Immature natural killer cell (primary cell): ENCODE measurements at regions not wholly inside any gene's neighbourhood (a gene's known extent, or its start where the extent isn't known, plus 50 kb on each side); places are given as distances from the start of the nearest gene placed in this dataset.

ENCODE experiments used
- DNase-seq, 3 donors: peaks; one replicate each; pipeline ENCODE4 v3.0.0; 2022; ENCODE audit warnings: mixed read lengths in 1 of 3
- H3K27ac Mint-ChIP-seq, 6 donors: one replicate each; pipeline ENCODE4 v1.8.0; 2020; ENCODE audit warnings: mixed read lengths in 6 of 6, mild to moderate bottlenecking in 5 of 6, inconsistent platforms in 4 of 6, moderate library complexity in 3 of 6
- H3K27me3 Mint-ChIP-seq, 3 donors: one replicate each; pipeline ENCODE4 v1.8.0; 2020 to 2021; ENCODE audit warnings: low read depth in 3 of 3, mild to moderate bottlenecking in 3 of 3, mixed read lengths in 3 of 3, moderate library complexity in 3 of 3, inconsistent platforms in 1 of 3
- H3K36me3 Mint-ChIP-seq, 3 donors: one replicate each; pipeline ENCODE4 v1.8.0; 2020; ENCODE audit warnings: mixed read lengths in 3 of 3, inconsistent platforms in 2 of 3, mild to moderate bottlenecking in 2 of 3
- H3K4me1 Mint-ChIP-seq, 2 donors: one replicate each; pipeline ENCODE4 v1.8.0; 2020; ENCODE audit warnings: inconsistent platforms in 2 of 2, mild to moderate bottlenecking in 2 of 2, mixed read lengths in 2 of 2, moderate library complexity in 1 of 2
- H3K4me3 Mint-ChIP-seq, 5 donors: one replicate each; pipeline ENCODE4 v1.8.0; 2020; ENCODE audit warnings: mild to moderate bottlenecking in 5 of 5, mixed read lengths in 5 of 5, inconsistent platforms in 3 of 5, moderate library complexity in 3 of 5
- H3K9me3 Mint-ChIP-seq, 6 donors: one replicate each; pipeline ENCODE4 v1.8.0; 2020; ENCODE audit warnings: mild to moderate bottlenecking in 6 of 6, mixed read lengths in 6 of 6, inconsistent platforms in 4 of 6, moderate library complexity in 3 of 6

DNA sequence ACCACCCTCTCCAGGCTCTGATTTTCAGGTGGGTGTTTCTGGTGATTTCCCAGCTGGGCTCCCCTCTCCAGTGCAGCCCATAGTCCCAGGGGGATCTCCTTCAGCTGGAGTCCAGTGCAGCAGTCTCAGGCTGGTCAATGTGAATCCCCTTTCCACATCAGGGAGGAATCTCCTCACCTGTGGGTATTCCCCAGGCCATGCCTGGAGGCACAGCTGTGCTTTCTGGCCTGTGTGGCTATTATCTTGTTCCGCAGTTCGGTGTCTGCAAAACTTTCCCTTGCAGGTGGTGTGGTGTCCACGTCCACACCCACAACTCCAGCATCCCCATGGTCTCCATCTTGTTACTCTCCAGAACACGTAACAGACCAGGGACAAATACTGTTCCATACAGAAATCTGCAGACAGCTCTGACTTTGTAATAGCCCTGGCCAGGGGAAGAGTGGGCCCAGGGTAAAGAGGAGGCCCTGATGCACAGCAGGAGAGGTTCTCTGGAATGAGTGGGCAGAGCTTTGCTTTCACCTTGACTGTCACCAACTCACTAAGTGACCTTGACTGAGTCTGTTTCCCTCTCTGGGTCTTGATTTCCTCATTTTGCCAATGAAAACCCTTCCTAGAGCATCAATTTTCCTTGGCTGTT lies 183.2 kb downstream of the CSNK2A3 start:
- H3K9me3 Mint-ChIP-seq, result no peaks in the 10 kb centered on the region
- H3K27me3 Mint-ChIP-seq, result peaks cover 10 to 13% (median 12%) of the 10 kb centered on the region in 3 donors
- H3K4me3 Mint-ChIP-seq, result no peak overlapping the region
- DNase-seq, result no peak
- H3K27ac Mint-ChIP-seq, result no peak overlapping the region
- peaks cover 14 to 22% of the 10 kb centered on the region in 2 donors for H3K4me1 Mint-ChIP-seq
- H3K36me3 Mint-ChIP-seq, result no peaks in the 10 kb centered on the region

DNA sequence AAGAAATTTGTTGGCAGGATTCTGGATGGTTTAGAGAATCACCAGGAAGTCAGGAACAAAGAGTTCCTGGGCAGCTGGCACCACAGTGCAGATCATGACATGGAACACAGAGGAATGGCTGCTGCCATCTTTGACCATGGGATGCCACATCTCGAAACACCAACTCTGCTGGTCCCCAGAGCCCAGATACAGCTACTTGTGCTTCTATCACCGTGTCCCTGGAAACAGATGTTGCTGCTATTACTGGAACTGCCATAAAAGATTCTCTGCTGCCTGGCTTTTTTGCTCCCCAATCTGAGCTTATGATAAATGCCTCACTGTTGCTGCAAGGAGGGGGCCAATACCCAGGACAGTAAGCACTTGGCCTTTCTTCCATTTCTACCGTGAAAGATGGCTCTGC lies 185.2 kb downstream of the CSNK2A3 start:
- no peak for DNase-seq
- H3K27ac Mint-ChIP-seq, result no peak overlapping the region
- H3K36me3 Mint-ChIP-seq, result no peaks in the 10 kb centered on the region
- H3K4me3 Mint-ChIP-seq, result no peak overlapping the region
- peaks cover 14 to 21% of the 10 kb centered on the region in 2 donors for H3K4me1 Mint-ChIP-seq
- H3K27me3 Mint-ChIP-seq, result peaks cover 8 to 13% (median 12%) of the 10 kb centered on the region in 3 donors
- H3K9me3 Mint-ChIP-seq, result no peaks in the 10 kb centered on the region

DNA sequence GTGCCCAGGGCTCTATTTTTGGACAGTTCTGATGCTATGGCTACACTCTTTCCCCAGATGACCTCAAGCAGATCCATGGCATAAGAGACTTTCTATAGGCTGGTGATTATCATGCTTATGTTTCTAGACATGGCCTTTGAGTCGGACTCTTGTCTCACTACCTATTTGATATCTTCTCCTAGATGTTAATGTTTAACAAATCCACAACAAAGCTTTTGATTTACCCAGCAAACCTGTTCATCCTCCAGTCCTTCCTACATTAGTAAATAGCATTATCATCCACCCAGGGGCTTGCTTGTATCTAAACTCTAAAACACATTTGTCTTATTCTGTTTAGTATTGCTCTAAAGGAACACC lies 188.7 kb downstream of the CSNK2A3 start:
- no peak for DNase-seq
- no peak overlapping the region for H3K27ac Mint-ChIP-seq
- no peaks in the 10 kb centered on the region for H3K9me3 Mint-ChIP-seq
- no peaks in the 10 kb centered on the region for H3K36me3 Mint-ChIP-seq
- H3K4me3 Mint-ChIP-seq, result no peak overlapping the region
- peaks cover 6 to 19% (median 9%) of the 10 kb centered on the region in 3 donors for H3K27me3 Mint-ChIP-seq
- H3K4me1 Mint-ChIP-seq, result no peaks in the 10 kb centered on the region

DNA sequence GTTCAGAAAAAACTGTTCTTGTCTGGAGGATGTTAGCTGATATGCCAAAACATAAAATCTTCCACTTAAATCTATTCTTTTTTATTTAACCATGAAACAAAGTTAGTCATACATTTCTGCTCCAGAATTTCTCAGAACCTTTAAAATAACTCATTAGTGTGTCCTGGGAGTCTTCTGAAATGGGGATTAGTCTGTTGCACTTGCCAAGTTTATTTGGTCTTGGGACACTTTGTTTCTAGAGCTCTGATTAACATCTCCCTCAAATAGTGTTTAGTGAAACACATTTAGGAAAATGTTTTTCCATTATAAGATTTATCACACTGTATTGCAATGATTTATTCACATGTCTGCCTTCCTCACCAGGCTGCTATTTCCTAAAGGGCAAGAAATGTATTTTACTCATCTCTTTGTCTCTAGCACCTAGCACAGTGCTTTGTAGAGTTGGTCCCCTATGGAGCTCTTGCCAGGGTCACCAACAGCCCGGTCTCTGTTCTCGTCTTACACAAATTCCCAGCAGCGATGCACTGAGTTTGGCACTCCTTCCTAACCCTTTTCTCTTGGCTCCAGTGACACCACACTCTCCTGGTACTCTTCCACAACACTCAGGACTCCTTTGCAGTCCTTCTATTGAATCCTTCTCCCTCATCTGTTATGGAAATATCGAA lies 189.2 kb downstream of the CSNK2A3 start:
- H3K9me3 Mint-ChIP-seq, result no peaks in the 10 kb centered on the region
- no peak for DNase-seq
- H3K27ac Mint-ChIP-seq, result no peak overlapping the region
- peaks cover 6 to 19% (median 9%) of the 10 kb centered on the region in 3 donors for H3K27me3 Mint-ChIP-seq
- H3K4me3 Mint-ChIP-seq, result no peak overlapping the region
- H3K4me1 Mint-ChIP-seq, result no peaks in the 10 kb centered on the region
- no peaks in the 10 kb centered on the region for H3K36me3 Mint-ChIP-seq

DNA sequence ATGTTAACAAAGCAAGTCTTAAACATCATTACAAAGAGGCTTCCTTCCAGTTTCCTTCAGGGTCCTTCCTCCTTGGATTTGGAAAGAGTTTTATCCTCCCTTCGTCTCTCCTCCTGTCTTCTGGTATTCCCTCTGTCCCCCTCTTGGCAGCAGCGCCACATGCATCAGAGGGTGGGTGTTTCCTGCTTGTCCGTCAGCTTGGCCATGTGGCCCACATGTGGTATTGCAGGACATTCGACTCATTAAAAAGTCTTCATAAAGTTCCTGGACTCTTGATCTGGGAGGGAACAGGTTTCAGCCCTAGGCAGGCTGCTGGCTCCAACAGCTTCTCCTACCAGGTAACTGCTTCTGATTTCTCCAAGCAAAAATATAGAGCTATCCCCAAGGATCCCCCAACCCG lies 189.8 kb downstream of the CSNK2A3 start:
- no peak overlapping the region for H3K27ac Mint-ChIP-seq
- peaks cover 6 to 19% (median 9%) of the 10 kb centered on the region in 3 donors for H3K27me3 Mint-ChIP-seq
- H3K36me3 Mint-ChIP-seq, result no peaks in the 10 kb centered on the region
- no peaks in the 10 kb centered on the region for H3K9me3 Mint-ChIP-seq
- H3K4me1 Mint-ChIP-seq, result no peaks in the 10 kb centered on the region
- no peak overlapping the region for H3K4me3 Mint-ChIP-seq
- no peak for DNase-seq

DNA sequence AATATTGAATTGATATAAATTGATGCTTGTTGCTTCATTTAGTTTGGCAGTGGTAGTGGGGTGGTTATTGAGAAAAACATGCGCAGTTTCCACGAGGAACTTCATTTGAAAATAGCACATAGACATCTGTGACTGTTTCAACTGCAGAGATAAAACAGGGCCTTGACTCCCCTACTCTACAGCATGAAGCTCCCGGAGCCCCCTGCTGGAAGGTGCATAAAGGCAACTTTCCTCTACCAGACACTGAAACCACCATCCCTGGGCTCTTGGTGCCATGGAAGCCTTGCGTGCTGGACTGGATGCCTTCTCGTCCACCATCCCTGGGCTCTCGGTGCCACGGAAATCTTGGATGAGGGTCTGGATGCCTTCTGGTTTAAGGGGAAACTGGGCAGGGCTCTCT lies 195.9 kb downstream of the CSNK2A3 start:
- Mint-ChIP-seq H3K4me3 (no peak overlapping the region), H3K4me1 (peaks cover 0 to 5% of the 10 kb centered on the region in 2 donors), H3K36me3 (no peaks in the 10 kb centered on the region), H3K9me3 (peaks cover 0 to 2% (median 0%) of the 10 kb centered on the region in 6 donors), H3K27ac (no peak overlapping the region), H3K27me3 (peaks cover 4 to 10% (median 7%) of the 10 kb centered on the region in 3 donors)
- DNase-seq, result no peak

DNA sequence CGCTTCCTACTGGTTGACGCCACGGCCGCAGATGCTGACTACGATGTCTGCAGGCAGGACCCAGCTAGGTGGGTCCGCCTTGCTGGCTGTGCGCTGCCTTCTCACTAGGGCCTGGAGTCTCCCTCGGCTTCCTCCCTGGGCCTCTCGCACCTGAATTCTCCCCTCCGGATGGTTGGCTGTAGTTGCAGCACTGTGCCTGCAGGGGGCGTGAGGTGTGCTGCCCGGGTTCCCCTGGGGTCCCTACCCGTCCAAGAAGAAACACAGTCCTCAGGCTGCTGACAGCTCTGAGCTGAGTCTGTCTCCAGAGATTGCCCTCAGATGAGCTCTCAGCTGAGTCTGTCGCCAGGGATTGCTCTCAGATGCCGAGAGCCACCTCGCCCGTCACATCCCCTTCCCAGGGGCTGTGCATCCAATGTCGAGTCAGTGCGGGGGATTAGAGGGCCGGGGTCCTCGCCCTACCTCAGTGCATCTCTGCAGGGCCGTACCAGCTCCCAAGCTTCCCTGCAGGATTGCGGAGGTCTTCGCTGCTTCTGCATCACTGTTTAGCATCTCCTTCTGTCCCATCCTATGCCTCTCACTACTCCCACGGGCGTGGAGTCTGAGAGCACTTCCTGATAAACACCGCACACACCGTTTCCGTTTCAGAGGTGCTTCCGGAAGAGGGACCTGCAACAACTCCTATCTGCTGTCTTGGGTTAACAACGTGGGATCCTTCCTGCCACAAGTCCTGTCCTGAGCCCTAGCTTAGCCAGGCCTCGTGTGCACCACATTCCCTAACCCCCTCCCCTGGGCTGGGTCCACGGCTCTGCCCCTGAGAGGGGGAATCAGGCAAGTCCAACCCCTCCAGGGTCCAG lies 196.9 kb downstream of the CSNK2A3 start:
- no peak for DNase-seq
- no peak overlapping the region for H3K27ac Mint-ChIP-seq
- H3K27me3 Mint-ChIP-seq, result peaks cover 3 to 6% (median 6%) of the 10 kb centered on the region in 3 donors
- peaks cover 0 to 2% (median 0%) of the 10 kb centered on the region in 6 donors for H3K9me3 Mint-ChIP-seq
- H3K4me1 Mint-ChIP-seq, result peaks cover 0 to 5% of the 10 kb centered on the region in 2 donors
- no peaks in the 10 kb centered on the region for H3K36me3 Mint-ChIP-seq
- H3K4me3 Mint-ChIP-seq, result no peak overlapping the region

DNA sequence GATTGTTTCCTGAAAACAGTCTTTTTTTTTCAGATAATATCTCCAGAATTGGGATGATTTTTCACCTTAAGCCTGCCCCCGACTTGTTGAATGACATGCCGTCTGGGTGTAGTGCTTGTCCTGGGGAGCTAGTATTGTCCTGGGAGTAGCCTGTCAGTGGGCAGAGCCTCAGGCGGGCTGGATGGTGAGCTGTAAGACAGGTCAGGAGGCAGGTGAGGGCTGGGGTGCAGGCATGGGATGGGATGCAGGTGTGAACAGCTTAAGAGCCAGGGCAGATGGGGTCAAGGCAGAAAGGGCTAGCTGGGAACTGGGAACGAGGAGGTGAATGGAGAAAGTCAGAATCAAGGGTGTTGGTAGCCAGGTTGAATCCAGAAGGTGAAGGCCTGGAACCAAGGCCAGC lies 200.2 kb downstream of the CSNK2A3 start:
- H3K27ac Mint-ChIP-seq, result no peak overlapping the region
- H3K4me1 Mint-ChIP-seq, result peaks cover 7 to 16% of the 10 kb centered on the region in 2 donors
- H3K9me3 Mint-ChIP-seq, result peaks cover 0 to 2% (median 0%) of the 10 kb centered on the region in 6 donors
- H3K27me3 Mint-ChIP-seq, result peaks cover 2 to 4% (median 2%) of the 10 kb centered on the region in 3 donors
- H3K36me3 Mint-ChIP-seq, result no peaks in the 10 kb centered on the region
- DNase-seq, result no peak
- no peak overlapping the region for H3K4me3 Mint-ChIP-seq

DNA sequence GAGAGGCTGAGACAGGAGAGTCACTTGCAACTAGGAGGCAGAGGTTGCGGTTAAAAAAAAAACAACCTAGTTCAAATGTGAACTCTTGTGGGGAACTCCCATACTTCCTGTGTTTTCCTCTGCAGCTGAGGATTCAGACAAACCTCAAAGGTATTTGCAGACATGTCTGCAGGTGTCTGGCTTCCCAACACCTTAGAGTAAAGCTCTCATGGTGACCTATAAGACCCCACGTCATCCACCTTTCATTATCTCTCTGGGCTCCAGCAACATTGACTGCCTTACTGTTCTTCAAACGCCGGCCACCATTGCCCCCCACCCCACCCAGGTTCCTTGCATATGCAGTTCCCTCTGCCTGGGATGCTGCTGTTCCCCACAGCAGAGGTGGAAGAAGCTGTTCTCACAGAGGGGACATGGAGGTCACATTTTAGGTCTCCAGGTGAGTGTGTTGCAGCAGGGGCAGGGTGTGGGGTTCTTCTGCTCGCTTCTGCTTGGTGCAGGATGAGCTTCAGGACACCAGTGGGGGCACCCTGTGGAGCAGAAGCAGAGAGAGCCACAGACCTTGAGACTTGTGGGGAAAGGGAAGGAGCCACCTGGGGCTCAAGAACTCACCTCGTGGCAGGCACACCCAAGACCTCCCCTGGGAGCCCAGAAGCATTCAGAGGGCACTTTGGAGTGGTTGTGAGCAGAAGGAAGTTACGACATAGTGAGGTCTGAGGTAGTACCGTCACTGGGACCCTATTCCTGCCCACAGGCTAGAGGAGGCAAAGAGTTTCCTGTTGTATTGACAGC lies 203.2 kb downstream of the CSNK2A3 start:
- H3K9me3 Mint-ChIP-seq, result no peaks in the 10 kb centered on the region
- peaks cover 1 to 16% of the 10 kb centered on the region in 2 donors for H3K4me1 Mint-ChIP-seq
- H3K36me3 Mint-ChIP-seq, result no peaks in the 10 kb centered on the region
- peak in 1 of 3 donors; percentile 3 for DNase-seq
- peaks cover 0 to 8% (median 4%) of the 10 kb centered on the region in 3 donors for H3K27me3 Mint-ChIP-seq
- no peak overlapping the region for H3K27ac Mint-ChIP-seq
- no peak overlapping the region for H3K4me3 Mint-ChIP-seq

DNA sequence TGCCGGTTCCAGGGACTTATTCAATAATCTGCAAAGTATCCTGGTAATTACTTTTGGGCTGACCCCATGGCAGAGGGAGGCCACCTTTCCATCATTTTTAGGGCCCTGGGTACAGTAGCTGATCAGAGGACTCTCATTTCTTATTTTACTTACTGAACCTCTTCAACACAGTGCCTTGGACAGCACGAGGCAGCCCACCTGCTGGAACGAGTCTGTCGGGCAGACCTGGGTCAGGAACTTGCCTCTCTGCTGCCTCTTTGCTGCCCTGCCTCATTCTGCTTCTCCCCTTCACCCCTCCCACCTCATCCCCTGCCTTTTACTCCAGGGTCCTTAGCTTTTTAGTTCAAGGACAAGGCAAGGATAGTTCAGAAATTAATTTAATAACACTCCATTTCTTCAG lies 204.5 kb downstream of the CSNK2A3 start:
- no peak overlapping the region for H3K27ac Mint-ChIP-seq

DNA sequence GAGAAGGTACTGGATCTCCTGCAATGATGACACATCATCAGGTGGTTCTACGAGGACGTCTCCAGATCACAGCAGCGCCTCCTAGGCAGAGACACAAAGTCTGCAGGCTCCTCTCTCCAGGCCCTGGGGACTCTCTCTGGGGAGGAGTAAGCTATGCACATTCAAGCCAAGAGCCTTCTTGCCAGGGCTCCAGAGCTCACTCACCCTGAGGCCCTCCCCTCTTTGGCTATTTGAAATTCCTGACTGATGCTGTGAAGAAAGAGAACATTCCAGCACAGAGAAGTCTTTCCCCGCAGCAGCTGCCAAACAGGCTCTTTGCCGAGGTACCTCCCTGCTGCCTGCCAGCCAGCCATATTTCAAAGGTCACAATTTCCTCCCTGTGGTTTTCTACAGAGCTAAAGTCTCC lies 204.9 kb downstream of the CSNK2A3 start:
- Mint-ChIP-seq H3K36me3 (no peaks in the 10 kb centered on the region), H3K9me3 (no peaks in the 10 kb centered on the region), H3K27me3 (peaks cover 0 to 8% (median 4%) of the 10 kb centered on the region in 3 donors), H3K4me1 (peaks cover 1 to 16% of the 10 kb centered on the region in 2 donors), H3K4me3 (no peak overlapping the region), H3K27ac (no peak overlapping the region)
- no peak for DNase-seq

More for the DNA sequence above, 204.5 kb downstream of the CSNK2A3 start:
- Mint-ChIP-seq H3K4me3 (no peak overlapping the region), H3K27me3 (peaks cover 0 to 8% (median 4%) of the 10 kb centered on the region in 3 donors), H3K9me3 (no peaks in the 10 kb centered on the region), H3K4me1 (peaks cover 1 to 16% of the 10 kb centered on the region in 2 donors), H3K36me3 (no peaks in the 10 kb centered on the region)
- no peak for DNase-seq

DNA sequence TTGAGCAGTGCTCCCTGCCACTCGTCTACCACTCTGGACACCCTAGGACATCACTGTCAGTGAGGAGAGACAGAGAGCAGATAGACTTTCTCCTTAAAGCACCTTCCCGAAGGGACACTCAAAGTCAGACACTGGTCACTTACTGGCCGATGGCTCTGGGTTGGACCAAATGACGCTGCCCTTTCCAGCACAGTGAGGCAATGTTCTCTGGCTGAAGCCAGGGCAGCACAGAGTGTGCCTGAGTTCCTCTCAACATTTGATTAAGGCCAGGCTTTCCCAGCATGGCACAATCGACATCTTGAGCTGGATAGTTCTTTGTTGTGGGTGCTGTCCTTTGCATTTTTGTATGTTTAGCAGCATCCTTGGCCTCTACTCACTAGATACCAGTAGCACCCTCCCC lies 206.2 kb downstream of the CSNK2A3 start:
- no peak overlapping the region for H3K27ac Mint-ChIP-seq
- peaks cover 1 to 16% of the 10 kb centered on the region in 2 donors for H3K4me1 Mint-ChIP-seq

DNA sequence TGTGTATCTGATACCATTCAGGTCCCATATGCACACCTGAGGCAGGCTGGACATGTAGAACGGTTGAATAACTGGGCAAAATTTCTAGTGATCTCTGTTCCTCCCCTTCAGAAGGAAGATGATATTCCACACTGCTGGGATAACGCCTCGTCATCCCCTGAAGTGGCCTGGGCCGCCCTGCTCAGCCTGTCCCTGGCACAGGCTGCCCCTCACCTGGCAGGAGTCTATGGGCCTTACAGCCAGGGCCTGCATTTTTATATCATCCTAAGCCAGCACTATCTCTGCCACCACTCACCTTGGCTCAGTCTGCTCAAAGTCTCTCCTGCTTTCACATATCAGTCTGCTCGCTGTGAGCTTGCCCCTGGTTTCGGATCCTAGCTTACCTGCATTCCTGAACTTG lies 209.2 kb downstream of the CSNK2A3 start:
- no peak overlapping the region for H3K27ac Mint-ChIP-seq
- H3K4me1 Mint-ChIP-seq, result no peaks in the 10 kb centered on the region

More for the DNA sequence above, 206.2 kb downstream of the CSNK2A3 start:
- Mint-ChIP-seq H3K36me3 (no peaks in the 10 kb centered on the region), H3K4me3 (no peak overlapping the region), H3K27me3 (peaks cover 0 to 8% (median 4%) of the 10 kb centered on the region in 3 donors), H3K9me3 (no peaks in the 10 kb centered on the region)
- no peak for DNase-seq

More for the DNA sequence above, 209.2 kb downstream of the CSNK2A3 start:
- Mint-ChIP-seq H3K27me3 (peaks cover 0 to 6% (median 2%) of the 10 kb centered on the region in 3 donors), H3K36me3 (no peaks in the 10 kb centered on the region), H3K9me3 (no peaks in the 10 kb centered on the region), H3K4me3 (no peak overlapping the region)
- DNase-seq, result no peak
